Non-pigmented ciliary epithelial cell (primary cell): ENCODE measurements at regions not wholly inside any gene's neighbourhood (a gene's known extent, or its start where the extent isn't known, plus 50 kb on each side); places are given as distances from the start of the nearest gene placed in this dataset.

Source experiments
- DNase-seq: peaks from one replicate; pipeline ENCODE4 v3.0.0-alpha.2; 2010; ENCODE audit warnings: low read depth

DNA sequence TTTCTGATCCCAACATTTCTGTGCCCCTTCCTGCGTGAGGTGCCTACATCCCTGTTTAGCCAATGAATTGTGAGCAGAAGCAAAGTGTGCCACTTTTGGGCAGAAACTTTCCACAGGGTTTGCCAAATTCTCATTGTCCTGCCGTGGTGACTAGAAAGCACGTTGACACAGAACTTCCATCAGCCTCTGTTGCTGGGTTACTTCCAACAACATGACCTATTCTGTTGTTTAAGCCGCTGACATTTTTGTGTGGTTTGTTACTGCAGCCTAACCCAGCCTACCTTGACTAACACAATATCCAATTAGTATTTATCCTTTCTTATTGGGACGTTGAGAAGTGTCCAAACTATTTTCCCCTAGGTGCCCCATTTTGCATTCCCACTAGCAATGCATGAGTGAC lies 136.8 kb downstream of the URB2 start:
- DNase-seq, result no peak

DNA sequence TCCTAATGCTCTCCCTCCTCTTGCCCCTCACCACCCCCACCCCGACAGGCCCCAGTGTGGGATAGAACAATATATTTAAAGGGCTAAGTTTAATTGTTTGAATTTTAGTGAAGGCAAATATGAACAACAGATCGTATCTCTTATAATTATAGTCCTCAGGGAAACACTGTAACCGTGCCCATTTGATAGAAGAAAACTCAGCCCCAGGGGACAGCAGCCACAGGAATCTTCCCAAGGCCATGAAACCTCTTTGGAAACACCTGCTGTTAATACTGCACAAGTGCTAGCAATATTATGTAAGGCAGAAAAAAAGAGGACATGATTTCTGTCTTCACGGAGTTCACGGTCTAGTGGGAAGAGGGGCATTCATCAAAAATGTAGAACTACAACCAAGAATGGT lies 142.2 kb downstream of the URB2 start:
- DNase-seq, result no peak

DNA sequence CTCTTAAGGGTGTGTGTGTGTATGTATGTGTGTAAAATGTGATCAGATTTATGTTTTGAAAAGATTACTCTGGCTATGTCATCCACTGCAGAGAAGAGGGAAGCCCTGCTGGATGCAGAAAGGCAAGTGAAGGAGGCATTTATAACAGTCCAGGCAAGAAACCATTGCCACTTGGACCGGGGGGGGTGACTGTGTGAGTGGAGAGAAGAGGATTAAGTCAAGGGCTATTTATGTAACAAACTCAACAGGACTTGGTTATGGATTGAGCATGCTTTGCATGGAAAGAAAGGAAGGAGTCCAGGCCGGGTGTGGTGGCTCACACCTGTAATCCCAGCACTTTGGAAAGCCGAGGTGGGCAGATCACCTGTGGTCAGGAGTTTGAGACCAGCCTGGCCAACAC lies 143.0 kb downstream of the URB2 start:
- no peak for DNase-seq

GRCh38 chr1:229769809-229770208 lies 143.8 kb downstream of the URB2 start:
- DNase-seq, result no peak

GRCh38 chr1:229778794-229779193 lies 152.7 kb downstream of the URB2 start:
- no peak for DNase-seq

DNA sequence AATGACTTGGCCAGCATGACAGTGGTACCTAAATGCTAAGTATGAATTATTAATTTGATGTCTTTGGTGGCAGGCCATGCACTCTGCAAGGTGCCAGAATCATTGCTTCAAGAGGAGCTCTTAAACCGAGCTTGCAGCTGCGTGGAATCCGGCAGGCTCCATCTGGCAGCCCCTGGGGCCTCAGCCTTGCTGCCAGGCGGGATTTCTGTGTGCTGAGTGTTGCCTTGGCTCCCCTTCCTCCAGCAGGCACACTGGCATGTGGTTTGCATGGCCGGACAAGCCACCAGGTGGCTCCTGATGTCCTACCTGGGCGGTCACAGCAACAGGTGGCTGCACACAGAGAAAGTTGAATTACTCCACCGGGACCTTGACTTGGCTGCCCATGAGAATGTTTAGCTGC lies 155.4 kb downstream of the URB2 start:
- DNase-seq, result no peak

DNA sequence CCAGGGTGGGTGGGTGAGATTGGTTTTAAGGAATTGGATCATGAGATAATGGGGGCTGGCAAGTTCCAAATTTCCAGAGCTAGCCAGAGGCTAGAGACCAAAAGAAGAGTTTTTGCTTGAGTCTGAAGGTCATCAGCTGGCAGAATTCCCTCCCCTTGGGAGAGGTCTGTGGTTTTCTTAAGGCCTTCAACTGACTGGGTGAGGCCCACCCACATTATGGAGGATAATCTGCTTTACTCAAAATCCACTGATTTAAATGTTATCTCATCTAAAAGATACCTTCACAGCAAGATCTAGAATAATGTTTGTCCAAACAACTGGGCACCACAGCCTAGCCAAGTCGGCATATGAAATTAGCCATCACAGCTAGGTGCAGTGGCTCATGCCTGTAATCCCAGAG lies 156.4 kb downstream of the URB2 start:
- DNase-seq, result no peak

DNA sequence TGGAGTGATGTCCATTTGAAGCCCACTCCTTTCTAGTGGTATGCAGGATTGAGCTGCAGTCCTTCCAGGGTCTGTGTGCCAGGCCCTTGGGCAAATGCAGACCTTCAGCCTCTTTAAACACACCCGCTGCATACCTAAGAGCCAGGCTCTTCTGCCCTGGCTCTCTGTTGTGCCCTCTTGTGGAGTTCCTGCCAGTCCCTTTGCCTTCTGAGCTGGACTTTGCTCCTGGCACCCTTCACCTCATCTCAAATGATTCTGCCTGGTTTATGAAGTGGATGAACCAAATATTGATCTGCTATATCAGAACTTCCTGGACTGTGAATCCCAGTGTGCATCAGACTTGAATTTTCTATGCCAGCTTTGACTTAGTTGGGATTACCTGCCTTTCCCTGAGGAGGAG lies 158.8 kb downstream of the URB2 start:
- no peak for DNase-seq

GRCh38 chr1:229786974-229787610 lies 161.0 kb downstream of the URB2 start:
- DNase-seq, result peak; percentile 36

DNA sequence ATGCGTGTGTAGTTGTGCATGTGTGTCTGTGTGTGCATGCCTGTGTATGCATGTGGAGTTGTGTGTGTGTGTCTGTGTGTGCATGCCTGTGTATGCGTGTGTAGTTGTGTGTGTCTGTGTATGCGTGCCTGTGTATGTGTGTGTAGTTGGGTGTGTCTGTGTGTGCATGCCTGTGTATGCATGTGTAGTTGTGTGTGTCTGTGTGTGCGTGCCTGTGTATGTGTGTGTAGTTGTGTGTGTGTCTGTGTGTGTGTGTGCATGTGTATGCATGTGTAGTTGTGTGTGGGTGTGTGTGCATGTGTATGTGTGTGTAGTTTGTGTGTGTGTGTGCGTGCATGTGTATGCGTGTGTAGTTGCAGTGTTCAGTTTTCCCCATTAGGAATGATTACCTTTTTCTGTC lies 162.0 kb downstream of the URB2 start:
- no peak for DNase-seq

- no peak for DNase-seq
Observed at GRCh38 chr1:229792012-229792975, 166.2 kb downstream of the URB2 start.

- no peak for DNase-seq
Observed at GRCh38 chr1:229793488-229793887, 167.4 kb downstream of the URB2 start.

DNA sequence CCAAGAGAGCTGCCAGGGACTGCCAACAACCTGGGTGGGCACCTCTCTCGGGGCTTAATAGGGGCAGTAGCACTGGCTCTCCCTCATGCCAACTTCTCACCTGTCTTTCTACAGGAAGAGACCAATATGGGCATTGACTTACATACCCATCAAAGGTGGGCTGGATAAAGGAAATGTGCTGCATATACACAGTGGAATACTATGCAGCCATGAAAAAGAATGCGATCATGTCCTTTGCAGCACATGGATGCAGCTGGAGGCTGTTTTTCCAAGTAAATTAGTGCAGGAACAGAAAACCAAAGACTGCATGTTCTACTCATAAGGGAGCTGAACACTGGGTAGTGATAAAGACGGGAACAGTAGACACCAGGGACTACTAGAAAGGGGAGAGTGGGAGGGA lies 172.5 kb downstream of the URB2 start:
- no peak for DNase-seq

DNA sequence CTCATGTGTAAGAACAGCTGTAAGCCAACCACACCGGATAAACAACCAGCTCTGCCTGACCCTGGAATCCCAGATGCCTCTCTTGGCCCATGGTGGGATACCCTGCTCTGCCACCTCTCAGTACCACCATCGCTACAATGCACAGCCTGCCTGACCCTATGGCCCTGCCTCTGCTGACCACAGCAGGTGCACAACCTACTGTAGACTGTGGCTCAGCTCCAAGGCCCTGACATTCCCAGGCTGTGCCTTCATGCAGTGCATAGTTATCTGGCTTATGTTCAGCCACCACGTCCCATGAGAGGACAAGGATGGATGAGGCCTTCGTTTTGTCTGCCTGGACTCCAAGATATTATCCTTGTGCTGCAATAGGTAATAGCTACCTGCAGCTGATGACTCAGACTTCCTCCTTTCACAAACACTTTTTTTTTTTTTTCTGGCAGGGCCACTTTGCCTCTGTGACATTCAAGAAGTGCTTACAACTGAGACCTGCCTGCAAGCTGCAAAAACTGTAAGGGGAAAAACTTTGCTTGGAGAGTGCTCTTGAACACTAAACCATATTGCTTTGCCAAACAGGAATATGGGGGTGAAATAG lies 177.7 kb downstream of the URB2 start:
- DNase-seq, result no peak

DNA sequence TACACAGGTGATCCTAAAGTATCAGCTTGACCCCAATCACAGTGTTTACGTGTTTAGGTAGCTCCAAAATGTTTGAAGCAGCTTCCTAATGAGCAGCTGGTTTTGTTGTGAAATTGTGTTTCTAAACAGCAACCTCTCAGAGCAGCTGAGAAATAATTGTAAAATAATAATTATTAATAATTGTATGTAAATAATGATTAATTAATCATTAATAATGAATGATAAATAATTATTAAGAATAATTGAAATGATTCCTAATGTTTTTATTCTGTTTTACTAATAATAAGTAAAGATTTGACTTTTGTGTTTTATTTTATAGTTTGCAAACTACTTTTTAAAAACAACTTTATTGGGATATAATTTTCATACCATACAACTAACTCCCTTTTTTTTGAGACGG lies 182.2 kb downstream of the URB2 start:
- DNase-seq, result no peak

DNA sequence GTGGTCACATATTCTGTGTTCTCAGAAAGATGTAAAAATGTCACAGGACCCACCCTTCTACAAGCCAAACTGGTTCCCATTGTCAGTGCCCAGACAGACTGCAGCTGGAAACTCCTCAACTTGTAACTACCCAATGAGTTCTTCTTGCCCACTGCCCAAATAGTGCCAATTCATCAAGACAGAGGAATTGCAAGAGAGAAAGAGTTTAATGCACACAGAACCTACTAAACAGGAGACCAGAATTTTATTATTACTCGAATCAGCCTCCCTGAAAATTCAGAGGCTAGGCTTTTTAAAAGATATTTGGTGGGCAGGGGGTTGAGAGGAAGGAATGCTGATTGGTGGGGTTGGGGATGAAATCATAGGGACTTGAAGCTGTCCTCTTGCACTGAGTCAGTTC lies 184.1 kb downstream of the URB2 start:
- no peak for DNase-seq

GRCh38 chr1:229810961-229811360 lies 184.9 kb downstream of the URB2 start:
- no peak for DNase-seq

DNA sequence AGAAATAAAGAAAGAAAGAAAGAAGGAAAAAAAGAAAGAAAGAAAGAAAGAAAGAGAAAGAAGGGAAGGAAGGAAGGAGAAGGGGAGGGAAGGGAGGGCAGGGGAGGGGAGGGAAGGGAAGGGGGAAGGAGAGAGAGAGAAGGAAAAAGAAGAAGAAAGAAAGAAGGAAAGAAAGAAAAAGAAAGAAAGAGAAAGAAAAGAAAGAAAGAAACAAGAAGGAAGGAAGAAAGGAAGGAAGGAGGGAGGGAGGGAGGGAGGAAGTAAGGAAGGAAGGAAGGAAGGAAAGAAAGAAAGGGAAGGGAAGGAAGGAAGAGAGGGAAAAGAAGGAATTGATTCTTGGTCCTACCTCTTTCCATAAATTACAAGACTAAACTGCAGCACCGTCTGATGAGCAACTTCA lies 186.1 kb downstream of the URB2 start:
- DNase-seq, result no peak

- DNase-seq, result no peak
Observed at GRCh38 chr1:229812693-229813092, 186.6 kb downstream of the URB2 start.

DNA sequence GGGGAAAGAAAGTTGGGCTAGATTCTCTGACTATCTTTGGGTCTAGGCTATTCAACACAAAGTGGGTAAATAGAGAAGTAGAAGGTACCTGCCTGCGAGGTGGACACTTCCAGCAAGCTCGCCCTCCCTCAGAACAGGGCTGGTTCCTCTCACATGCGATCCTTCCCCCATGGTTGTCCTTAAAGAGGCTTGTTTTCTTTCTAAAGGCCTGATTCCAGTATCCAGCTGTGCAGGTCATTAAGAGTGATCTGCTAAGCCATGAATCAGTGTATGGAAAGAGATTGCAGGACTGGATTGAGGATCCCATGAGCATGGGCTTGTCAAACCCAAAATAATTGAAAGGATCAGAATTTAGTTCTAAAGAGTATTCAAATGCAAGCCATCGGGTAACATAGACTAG lies 189.0 kb downstream of the URB2 start:
- no peak for DNase-seq

DNA sequence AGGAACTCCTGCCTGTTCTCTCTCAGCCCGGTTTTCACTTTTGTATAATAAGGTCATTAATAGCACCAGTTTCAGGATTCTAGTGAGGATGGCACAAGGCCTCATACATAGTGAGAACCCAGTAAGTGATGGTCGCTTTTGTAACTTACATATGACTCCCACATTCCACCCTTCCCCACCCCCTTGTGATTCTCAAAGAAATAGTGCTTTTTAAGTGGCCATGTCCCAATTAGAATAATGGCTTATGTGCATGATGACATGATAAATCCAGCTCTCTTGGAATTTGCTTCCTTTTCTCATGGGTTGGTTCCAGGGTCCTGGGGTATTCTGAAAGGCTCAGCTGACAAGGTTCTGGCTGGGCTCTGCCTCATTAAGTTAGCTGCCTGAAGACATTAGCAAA lies 189.9 kb downstream of the URB2 start:
- DNase-seq, result no peak

GRCh38 chr1:229817936-229818335 lies 191.9 kb downstream of the URB2 start:
- no peak for DNase-seq

GRCh38 chr1:229819091-229819490 lies 193.0 kb downstream of the URB2 start:
- no peak for DNase-seq
